ENCODE measurements at regions not wholly inside any gene's neighbourhood (a gene's known extent, or its start where the extent isn't known, plus 50 kb on each side); places are given as distances from the start of the nearest gene placed in this dataset.

DNA sequence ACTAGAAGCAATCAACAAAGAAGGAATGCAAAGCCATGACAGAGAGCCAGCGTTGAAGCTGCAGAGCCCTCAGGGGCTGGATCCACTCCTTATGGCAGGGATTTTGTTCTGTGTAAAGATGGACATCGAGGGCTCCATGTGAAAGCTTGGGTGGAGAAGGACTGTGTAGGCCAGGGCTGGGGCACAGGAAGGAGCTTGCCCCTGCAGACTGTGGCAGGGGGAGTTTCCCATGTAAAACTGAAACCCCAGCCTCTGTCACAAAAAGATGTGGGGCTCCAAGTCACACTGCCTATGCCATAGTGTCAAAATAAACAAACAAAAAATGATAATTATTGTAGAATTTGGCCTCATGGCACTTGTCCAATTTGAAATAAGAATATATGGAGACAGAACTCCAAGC lies 408.7 kb upstream of the HS6ST1 start:
- Histone ChIP-seq H3K27me3 (ENCODE audit: insufficient read depth, low read length) (no peaks in the 10 kb centered on the region), H3K9me3 (ENCODE audit: low read depth, low read length) (no peaks in the 10 kb centered on the region), H3K4me1 (ENCODE audit: insufficient read depth, low read length) (peaks cover 10% of the 10 kb centered on the region), H3K4me3 (ENCODE audit: low read length) (no peak overlapping the region)

DNA sequence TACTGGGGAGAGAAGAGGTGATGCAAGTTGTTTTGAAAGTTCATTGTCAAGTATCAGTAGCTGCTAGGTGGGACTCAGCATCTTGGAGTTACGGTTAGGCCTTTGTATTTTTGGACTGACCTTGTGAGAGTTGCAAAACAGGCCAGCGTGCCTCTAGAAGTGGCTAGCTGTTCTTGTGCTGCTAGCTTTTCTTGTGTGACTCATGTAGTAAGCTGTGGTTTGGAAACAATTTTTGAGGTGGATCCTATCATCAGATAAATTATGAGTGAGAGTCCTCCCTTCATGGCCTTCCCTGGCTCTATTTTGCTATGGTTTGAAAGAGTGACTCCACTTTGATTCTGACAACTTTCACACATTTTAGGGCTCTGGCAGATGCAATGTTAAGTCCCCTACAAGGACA lies 409.2 kb upstream of the HS6ST1 start:
- no peak overlapping the region for H3K4me3 ChIP-seq (ENCODE audit: low read length)
- peaks cover 15% of the 10 kb centered on the region for H3K4me1 ChIP-seq (ENCODE audit: insufficient read depth, low read length)
- H3K9me3 ChIP-seq (ENCODE audit: low read depth, low read length): no peaks in the 10 kb centered on the region
- no peaks in the 10 kb centered on the region for H3K27me3 ChIP-seq (ENCODE audit: insufficient read depth, low read length)

DNA sequence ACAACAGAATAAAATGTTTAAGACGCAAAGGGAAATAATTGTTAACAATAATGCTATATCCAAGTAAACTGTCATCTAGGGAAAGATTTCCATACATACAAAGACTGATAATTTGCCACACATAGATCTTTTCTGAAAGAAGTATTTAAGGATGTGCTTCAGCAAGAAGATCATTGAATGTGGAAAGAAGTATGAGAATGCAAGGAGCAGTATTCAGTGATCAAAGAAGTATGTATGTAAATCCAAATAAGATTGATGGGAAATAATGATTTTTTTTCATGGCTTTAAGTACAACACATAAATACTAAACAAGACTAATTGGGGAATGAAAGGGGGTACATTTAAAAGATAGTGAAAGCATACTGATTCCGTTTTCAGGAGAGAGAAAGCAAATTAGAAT lies 410.4 kb upstream of the HS6ST1 start:
- Histone ChIP-seq H3K4me1 (ENCODE audit: insufficient read depth, low read length) (peaks cover 26% of the 10 kb centered on the region), H3K9me3 (ENCODE audit: low read depth, low read length) (no peaks in the 10 kb centered on the region), H3K4me3 (ENCODE audit: low read length) (no peak overlapping the region), H3K27me3 (ENCODE audit: insufficient read depth, low read length) (no peaks in the 10 kb centered on the region)

DNA sequence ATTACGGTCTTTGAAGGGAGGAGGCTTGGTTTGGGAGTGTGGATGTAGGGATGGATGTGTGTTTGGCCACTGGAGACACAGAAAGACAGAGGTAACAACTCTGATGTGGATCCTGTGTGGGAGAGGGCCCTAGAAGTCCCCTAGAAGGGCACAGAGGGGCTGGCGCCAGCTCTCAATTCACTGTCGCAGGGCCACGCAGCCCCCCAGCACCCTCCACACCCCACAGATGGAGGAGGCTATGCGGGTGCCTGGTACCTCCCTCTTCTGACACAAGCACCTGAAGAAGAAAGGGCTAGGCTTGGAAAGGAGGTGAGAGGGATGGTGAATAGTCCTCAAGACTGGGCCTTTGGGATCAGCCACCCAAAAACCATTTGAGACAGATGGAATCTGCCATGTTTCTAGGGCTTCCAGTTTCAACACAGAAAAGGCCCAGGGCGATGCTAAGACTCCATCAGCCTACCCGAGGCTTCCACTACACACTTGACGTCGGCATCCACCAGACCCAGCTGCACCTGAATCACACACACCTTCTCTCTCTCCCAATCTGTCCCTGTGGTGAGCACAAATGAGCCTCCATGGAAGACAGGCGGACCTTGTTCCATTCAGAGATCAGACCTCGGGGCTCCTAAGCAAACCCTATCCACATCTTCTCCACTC lies 413.5 kb upstream of the HS6ST1 start:
- Histone ChIP-seq H3K27me3 (ENCODE audit: insufficient read depth, low read length) (no peaks in the 10 kb centered on the region), H3K9me3 (ENCODE audit: low read depth, low read length) (no peaks in the 10 kb centered on the region), H3K4me1 (ENCODE audit: insufficient read depth, low read length) (peaks cover 55% of the 10 kb centered on the region), H3K4me3 (ENCODE audit: low read length) (no peak overlapping the region)

DNA sequence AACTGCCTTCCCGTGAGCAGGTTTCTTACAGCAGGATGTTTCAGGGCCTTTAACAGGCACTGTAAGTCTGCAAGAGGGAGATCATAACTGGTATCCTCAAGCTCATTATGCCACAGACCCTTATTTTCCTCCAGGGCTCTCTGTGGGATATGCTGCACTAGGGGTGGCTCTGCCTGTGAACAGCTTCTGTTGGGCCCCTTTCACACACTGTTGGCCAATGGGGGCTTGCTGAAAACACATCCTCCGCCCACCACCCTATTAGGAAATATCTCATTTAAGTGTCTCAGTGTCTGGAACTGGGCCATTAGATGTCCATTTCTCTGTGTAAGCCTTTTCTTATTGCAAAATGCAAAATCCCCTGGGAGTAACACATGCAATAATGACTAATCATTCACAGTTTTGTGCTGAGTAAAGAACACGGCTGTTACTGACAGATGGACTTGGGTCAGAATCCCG lies 414.3 kb upstream of the HS6ST1 start:
- Histone ChIP-seq H3K9me3 (ENCODE audit: low read depth, low read length) (no peaks in the 10 kb centered on the region), H3K4me1 (ENCODE audit: insufficient read depth, low read length) (peaks cover 47% of the 10 kb centered on the region), H3K27me3 (ENCODE audit: insufficient read depth, low read length) (no peaks in the 10 kb centered on the region), H3K4me3 (ENCODE audit: low read length) (no peak overlapping the region)

DNA sequence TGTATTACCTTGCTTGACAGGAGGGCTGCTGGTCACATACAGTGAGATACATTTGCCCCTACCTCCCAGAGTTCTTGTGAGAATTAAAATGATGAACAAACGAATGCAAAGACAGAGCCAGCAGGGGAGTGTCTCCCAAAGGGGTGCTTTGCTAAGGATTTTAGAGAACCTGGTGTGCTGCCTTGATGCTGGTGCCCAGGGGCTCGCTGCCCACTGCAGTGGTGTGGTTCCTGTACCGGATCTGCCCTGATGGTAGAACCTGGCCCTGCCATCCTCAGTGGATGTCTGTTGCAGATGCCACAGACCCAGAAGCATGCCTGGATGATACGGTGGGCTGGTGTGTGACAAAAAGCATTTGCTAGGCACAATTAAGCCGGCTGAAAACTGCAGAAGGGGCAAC lies 414.8 kb upstream of the HS6ST1 start:
- H3K4me1 ChIP-seq (ENCODE audit: insufficient read depth, low read length): peaks cover 46% of the 10 kb centered on the region
- no peaks in the 10 kb centered on the region for H3K9me3 ChIP-seq (ENCODE audit: low read depth, low read length)
- no peak overlapping the region for H3K4me3 ChIP-seq (ENCODE audit: low read length)
- no peaks in the 10 kb centered on the region for H3K27me3 ChIP-seq (ENCODE audit: insufficient read depth, low read length)

- Histone ChIP-seq H3K4me1 (ENCODE audit: insufficient read depth, low read length) (peaks cover 46% of the 10 kb centered on the region), H3K4me3 (ENCODE audit: low read length) (no peak overlapping the region), H3K9me3 (ENCODE audit: low read depth, low read length) (no peaks in the 10 kb centered on the region), H3K27me3 (ENCODE audit: insufficient read depth, low read length) (no peaks in the 10 kb centered on the region)
These were observed 416.0 kb upstream of the HS6ST1 start for GRCh38 chr2:128734521-128735295.

DNA sequence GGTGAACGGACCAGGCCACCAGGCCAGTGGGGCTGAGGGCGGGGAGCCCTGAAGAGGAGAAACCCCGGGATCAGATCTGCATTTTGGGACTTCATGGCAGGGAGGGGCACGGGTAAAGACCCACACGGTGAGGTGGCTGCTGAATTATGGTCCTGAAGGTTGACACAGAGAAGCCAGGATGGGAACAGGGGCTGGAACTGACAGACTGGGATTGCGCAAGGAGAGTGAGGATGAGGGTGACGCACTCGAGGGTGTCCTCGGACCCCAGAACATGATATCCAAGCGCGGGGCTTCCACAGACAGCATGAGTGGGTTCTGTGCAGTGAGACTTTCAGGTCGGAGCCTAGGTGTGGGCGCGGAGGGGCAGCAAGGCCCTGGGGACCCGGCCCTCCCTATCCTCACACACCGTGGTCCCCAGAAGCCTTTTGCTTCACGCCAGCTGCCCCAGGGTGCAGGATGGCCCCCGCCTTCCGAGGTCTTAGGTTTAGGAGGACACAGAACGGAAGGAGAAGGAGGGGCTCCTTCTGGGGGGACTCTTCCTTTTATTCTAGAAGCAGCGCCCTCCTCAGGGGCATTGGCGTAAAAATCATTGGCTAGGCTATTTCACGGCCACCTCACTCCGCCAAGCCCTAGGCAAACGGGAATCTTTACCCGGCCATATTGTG lies 416.8 kb upstream of the HS6ST1 start:
- Histone ChIP-seq H3K27me3 (ENCODE audit: insufficient read depth, low read length) (no peaks in the 10 kb centered on the region), H3K9me3 (ENCODE audit: low read depth, low read length) (no peaks in the 10 kb centered on the region), H3K4me1 (ENCODE audit: insufficient read depth, low read length) (peaks cover 46% of the 10 kb centered on the region), H3K4me3 (ENCODE audit: low read length) (no peak overlapping the region)

GRCh38 chr2:128736046-128736688 lies 417.5 kb upstream of the HS6ST1 start:
- peaks cover 46% of the 10 kb centered on the region for H3K4me1 ChIP-seq (ENCODE audit: insufficient read depth, low read length)
- H3K27me3 ChIP-seq (ENCODE audit: insufficient read depth, low read length): no peaks in the 10 kb centered on the region
- H3K4me3 ChIP-seq (ENCODE audit: low read length): no peak overlapping the region
- no peaks in the 10 kb centered on the region for H3K9me3 ChIP-seq (ENCODE audit: low read depth, low read length)

DNA sequence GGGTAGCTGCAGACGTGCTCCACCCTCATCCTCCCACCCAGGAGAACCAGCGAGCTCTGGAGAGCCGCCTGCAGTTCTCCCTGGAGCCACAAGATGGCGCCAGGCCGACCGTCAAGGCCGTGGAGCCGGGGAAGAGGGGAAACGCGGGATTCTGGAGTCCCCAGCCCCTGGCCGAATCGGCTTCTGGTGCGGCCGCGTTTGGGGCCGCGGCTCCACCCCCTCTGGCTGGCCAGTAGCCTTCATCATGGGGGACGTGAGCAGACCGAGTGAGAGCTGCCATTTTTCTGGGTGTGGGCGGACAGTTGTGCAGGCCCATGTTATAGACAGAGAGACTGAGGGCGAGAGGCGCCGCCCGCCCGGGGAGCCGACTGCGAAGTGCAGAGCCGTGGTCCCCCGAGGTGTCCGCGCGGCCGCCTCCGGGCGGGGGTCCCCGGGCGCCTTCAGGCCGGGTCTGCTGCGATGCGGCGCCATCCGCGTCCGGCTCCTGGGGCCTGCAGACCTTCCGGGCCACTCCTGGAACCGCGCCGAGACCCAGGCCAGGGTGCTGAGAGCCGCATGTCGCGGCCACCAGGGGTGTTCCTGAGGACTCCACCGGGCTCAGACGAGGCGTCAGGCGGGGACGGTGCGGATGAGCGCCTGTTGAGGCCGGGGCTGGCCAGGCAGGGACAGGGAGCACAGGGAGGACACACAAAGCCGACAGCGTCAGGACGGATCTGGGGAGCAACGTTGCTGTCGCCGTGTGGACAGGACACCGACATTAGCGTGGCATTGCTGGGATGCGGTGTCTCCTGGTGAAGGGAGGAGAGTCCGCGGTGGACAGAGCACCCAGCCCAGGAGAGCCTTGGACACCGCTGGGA lies 418.2 kb upstream of the HS6ST1 start:
- peaks cover 46% of the 10 kb centered on the region for H3K4me1 ChIP-seq (ENCODE audit: insufficient read depth, low read length)
- no peak overlapping the region for H3K4me3 ChIP-seq (ENCODE audit: low read length)
- H3K27me3 ChIP-seq (ENCODE audit: insufficient read depth, low read length): no peaks in the 10 kb centered on the region
- no peaks in the 10 kb centered on the region for H3K9me3 ChIP-seq (ENCODE audit: low read depth, low read length)

DNA sequence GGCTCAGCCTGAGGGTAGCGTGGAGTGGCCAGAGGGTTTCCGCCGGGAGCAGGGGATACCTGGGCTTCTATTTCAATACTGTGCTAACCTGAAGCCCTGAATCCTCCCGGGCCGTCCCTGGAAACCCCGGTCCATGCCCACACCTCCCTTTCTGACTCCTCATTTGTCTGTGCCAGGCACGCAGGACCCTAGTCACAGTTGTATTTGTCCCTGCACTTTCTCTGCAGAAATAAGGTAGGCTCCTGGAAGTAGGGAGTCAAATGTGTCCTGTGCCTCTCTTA lies 418.8 kb upstream of the HS6ST1 start:
- no peak overlapping the region for H3K4me3 ChIP-seq (ENCODE audit: low read length)
- peaks cover 45% of the 10 kb centered on the region for H3K4me1 ChIP-seq (ENCODE audit: insufficient read depth, low read length)
- no peaks in the 10 kb centered on the region for H3K9me3 ChIP-seq (ENCODE audit: low read depth, low read length)
- H3K27me3 ChIP-seq (ENCODE audit: insufficient read depth, low read length): no peaks in the 10 kb centered on the region

- H3K9me3 ChIP-seq (ENCODE audit: low read depth, low read length): no peaks in the 10 kb centered on the region
- peaks cover 34% of the 10 kb centered on the region for H3K4me1 ChIP-seq (ENCODE audit: insufficient read depth, low read length)
- H3K4me3 ChIP-seq (ENCODE audit: low read length): no peak overlapping the region
- no peaks in the 10 kb centered on the region for H3K27me3 ChIP-seq (ENCODE audit: insufficient read depth, low read length)
These were observed 419.9 kb upstream of the HS6ST1 start for GRCh38 chr2:128738446-128739110.

- Histone ChIP-seq H3K9me3 (ENCODE audit: low read depth, low read length) (no peaks in the 10 kb centered on the region), H3K4me3 (ENCODE audit: low read length) (no peak overlapping the region), H3K27me3 (ENCODE audit: insufficient read depth, low read length) (no peaks in the 10 kb centered on the region), H3K4me1 (ENCODE audit: insufficient read depth, low read length) (no peaks in the 10 kb centered on the region)
These were observed 423.8 kb upstream of the HS6ST1 start for GRCh38 chr2:128742467-128742866.

DNA sequence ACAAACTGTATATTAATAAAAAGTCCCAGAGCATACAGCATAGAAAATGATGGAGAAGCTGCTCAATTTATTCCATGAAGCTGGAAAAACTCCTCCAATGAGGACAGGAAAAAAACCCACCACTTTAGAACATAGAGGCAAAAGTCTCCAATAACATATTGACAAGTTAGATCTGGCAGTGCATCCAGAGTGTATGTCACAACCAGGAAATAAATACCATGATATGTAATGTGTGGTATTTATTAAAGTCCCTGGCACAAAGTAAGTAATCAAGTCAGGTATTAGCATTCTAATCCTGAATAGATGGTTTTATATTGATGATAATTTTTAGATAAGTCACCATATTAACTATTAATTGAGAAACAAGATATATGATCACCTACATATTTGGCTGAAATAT lies 427.3 kb upstream of the HS6ST1 start:
- H3K4me1 ChIP-seq (ENCODE audit: insufficient read depth, low read length): no peaks in the 10 kb centered on the region
- no peaks in the 10 kb centered on the region for H3K27me3 ChIP-seq (ENCODE audit: insufficient read depth, low read length)
- no peak overlapping the region for H3K4me3 ChIP-seq (ENCODE audit: low read length)
- no peaks in the 10 kb centered on the region for H3K9me3 ChIP-seq (ENCODE audit: low read depth, low read length)

All from mononuclear cell (primary cell).